ENCODE measurements at regions not wholly inside any gene's neighbourhood (a gene's known extent, or its start where the extent isn't known, plus 50 kb on each side); places are given as distances from the start of the nearest gene placed in this dataset.

DNA sequence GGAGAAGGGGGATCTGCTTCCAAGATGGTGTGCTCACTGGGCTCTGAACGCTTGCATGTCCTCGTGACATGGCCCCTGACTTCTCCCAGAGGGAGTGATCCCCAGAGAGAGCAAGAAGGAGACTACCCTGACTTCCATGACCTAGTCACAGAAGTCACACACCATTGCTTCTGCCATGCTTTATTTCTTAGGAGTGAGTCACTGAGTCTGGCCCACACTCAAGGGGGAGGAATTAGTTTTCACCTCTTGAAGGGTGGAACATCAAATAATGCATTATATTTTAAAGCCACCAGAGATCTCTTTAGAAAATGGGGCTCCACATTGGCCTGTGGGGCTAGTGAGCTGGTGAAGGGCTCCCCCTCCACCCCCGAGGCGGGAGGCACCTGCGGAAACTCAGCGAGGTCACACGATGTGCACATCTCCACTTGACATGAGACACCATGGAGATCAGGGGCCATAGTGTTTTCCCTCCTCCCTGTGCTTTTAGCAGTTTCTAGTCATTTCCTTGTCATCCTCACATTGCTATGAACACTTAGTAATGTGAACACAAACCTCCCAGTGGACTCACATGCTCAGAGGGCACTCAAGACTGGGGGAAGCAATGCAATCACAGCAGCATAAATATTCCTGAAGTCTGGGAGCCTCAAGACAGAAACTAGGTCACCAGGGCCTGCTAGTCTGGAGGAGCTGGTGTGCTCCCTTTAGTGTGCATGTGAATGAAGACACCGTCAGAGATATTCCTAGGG lies 87.4 kb upstream of the FZD10 start:
- no peak for DNase-seq

DNA sequence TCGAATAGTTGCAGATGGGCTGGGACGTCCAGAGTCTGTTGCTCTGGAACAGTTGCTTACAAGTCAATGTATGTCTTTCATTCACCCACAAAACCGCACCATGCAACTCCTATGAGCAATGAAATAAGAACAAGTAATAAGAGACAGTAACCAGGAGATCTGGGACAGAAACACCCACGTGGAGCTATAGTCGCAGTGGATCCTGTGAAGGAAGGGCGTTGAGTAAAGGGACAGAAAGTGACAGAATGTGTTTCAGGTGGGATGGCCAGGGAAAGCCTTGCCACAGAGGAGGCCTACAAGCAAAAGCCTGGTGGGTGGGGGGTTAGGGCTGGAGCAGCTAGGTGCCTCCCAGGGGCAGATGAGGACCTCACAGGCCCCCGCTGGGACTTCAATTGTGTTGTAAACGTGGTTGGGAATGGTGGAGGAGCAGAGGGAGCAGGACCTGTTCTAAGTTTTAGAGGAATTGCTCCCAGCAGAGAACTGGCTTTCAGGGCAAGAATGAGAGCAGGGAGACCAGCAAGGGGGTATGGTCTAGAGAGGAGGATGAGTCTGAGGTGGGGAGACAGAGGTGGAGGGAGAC lies 86.7 kb upstream of the FZD10 start:
- no peak for DNase-seq

DNA sequence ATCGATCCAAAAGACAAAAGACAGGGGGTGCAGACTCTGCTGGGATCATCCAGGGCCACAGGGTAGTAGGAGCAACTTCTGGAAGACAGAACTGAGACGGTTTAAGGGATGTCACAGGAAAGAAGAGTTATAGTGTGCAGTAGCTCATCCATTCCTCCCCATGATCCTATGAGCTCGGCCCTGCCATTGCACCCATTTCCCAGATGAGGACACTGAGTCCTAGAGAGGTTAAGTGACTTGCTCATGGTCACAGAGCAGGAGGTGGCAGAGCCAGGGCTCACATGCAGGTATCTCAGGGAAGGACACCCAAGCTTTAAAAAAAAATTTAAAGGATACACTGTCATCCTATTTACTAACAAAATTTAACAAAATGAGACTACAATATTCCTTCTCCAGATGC lies 86.1 kb upstream of the FZD10 start:
- no peak for DNase-seq

- DNase-seq = no peak
These were observed 85.5 kb upstream of the FZD10 start for GRCh38 chr12:130076752-130077151.

DNA sequence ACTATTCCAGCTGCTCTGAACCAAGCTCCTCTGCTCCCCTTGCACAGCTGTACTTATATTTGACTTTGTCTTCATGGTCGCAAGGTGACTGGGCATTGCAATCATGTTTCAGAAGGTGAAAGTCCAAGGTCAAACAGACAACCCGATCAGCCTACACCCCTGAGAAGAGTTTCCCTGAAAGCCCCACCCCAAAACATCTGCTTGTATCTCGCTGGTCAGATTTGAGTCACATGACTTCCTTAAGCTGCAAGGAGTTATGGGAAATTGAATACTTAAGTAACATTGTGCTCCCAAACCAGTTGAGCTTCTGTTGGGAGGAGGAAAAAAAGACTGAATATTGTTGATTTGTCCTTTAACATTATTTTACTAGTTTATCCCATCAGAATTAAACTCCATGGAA lies 83.4 kb upstream of the FZD10 start:
- no peak for DNase-seq

DNA sequence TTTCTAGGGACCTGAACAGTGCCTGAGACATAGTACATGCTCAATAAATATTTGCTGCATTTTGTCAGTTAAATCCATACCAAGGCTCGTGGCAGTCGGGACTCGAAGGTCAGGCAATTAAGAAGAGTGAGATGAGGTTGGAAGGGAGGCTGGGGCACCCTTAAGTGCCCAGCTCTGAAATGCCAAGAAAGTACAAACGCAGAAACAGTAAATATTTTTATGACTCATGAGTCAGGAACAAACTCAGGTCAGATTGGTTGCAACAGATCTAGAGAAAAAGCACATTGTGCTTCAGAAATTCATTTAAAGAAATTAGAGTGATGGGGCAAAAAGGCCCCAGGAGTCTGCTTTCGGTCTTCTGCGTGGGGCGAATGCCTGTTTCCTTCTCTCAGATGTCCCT lies 83.0 kb upstream of the FZD10 start:
- DNase-seq = no peak

DNA sequence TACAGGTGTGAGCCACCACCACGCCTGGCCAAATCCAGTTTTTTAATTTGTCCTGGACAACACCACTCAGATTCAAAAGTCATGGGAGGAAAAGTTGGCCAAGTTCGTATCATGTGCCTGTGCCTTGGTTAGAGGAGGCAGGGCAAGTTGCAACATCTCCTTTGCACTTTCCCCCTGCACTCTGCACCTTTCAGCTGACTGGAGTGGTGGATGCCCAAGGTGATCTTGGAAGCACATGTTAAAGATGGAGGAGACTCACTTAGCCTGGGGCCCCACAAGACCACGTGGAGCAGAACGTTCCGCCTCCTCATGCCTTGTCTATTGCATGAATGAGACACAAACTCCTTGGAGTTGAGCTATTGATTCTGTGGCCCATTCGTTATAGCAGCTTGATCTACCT lies 82.1 kb upstream of the FZD10 start:
- no peak for DNase-seq

GRCh38 chr12:130081117-130081805 lies 81.0 kb upstream of the FZD10 start:
- DNase-seq = no peak

- DNase-seq = no peak
These were observed 79.3 kb upstream of the FZD10 start for GRCh38 chr12:130083002-130083401.

GRCh38 chr12:130083734-130084133 lies 78.5 kb upstream of the FZD10 start:
- no peak for DNase-seq

GRCh38 chr12:130084359-130084758 lies 77.9 kb upstream of the FZD10 start:
- no peak for DNase-seq

DNA sequence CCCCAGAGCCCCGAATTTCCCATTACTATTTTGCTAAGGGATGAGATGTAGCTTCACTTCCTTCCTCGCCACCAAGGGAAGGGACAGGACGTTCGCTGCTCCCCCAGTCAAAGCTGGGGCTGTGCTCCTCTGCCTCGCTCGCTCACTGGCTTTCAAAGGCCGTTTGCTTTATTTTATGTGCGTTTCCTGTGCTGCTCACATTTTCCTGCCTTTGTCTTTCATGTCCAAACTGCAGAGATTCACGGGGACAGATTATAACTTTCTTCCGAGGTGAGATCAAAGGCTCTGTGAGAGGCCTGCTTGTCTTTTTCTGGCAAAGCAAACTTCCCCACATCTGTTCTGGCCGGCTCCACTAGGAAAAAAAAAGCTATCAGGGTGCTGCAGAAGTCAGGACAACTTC lies 76.0 kb upstream of the FZD10 start:
- DNase-seq = no peak

- DNase-seq = no peak
These were observed 75.5 kb upstream of the FZD10 start for GRCh38 chr12:130086797-130087196.

- no peak for DNase-seq
These were observed 75.0 kb upstream of the FZD10 start for GRCh38 chr12:130087222-130087621.

GRCh38 chr12:130088504-130088903 lies 73.8 kb upstream of the FZD10 start:
- no peak for DNase-seq

GRCh38 chr12:130090542-130090941 lies 71.7 kb upstream of the FZD10 start:
- no peak for DNase-seq

DNA sequence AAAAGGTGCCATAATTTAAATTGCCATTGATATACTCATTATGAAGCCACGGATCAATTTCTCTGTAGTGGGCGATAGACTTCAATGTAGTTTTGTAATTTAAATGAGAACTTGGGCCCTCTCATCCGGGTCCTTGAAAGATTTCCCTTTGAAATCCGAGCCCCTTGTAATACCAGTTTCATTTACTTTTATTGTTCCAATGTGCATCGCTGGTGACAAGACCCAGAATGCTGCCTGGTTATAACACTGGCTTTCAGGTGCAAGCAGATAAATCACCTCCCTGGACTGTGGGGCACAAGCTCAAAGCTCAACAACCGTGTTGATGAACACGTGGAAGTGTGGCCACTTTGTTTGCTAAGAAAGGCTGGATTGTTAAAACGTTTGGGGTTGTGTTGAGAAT lies 68.9 kb upstream of the FZD10 start:
- DNase-seq = no peak

DNA sequence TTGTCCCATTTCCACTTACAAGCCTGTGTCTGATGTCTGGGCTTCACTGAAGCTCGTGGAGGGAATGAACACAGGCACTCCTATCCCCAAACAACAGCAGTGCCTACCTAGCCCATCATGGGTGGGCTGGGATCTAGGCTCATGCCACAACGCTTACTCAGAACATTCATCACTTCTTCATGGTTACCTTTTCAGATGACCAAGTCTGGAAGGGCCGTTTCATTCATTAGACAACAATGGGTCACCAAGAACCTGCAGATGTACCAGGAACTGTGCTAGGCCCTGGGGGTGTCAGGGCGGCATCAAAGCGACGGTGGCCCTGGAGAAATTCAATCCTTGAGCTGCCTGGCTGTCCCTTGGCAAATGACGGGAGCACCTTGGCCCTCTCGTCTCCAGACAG lies 64.9 kb upstream of the FZD10 start:
- no peak for DNase-seq

- no peak for DNase-seq
These were observed 64.4 kb upstream of the FZD10 start for GRCh38 chr12:130097798-130098255.

GRCh38 chr12:130098301-130099005 lies 63.8 kb upstream of the FZD10 start:
- no peak for DNase-seq

GRCh38 chr12:130100634-130101362 lies 61.5 kb upstream of the FZD10 start:
- no peak for DNase-seq

DNA sequence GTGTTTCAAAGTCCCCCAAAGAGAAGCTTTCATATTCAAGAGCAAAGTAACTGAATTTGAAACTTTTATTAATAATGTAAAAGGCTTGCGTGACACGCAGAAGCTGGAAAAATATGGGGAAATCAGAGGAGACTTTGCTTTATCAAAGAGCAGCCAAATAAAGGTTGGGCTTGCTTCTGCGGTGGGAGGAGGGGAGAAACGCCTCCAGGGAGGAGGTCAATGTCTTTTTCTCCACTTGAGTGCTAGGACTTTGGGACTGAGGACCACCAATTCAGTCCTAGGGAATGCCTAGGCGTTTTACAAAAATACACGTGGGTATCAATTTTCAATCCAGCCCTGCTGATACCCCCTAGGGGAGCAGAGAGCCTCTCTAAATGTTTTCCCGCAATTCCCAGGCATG lies 60.9 kb upstream of the FZD10 start:
- DNase-seq = no peak

DNA sequence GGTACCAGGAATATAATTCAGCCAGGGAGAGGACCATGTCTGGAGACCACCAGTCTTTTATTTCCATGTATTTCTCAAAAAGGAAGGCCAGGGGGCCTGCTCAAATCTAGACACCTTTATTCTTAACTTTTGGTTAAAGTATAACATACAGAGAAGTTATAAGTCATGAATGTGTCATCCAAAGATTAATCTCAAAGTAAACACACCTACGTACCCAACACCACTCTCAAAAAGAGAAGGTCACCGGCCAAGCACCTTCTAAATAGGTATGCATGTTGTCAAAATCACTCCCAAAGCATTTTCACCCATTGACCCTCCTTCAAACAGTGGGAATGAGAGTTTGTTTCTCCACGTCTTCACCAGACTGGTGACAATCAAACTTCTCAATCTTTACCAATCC lies 60.0 kb upstream of the FZD10 start:
- DNase-seq = no peak

Measured in NCI-H1694 treated with DMSO at 0.1 percent for 48 hours (cell line).